NCI-H69 (cell line): ENCODE measurements at regions not wholly inside any gene's neighbourhood (a gene's known extent, or its start where the extent isn't known, plus 50 kb on each side); places are given as distances from the start of the nearest gene placed in this dataset.
A peak's percentile ranks its signal among the peaks of the same experiment; 100 is the strongest.
"Not testable (repeated sequence)": the region's sequence is repeated elsewhere in the genome, so short reads cannot be mapped to it uniquely, and the experiment has no call there.

Experiments
- DNase-seq: peaks from one replicate; lab custom pipeline; 2025; lab: John Stamatoyannopoulos, UW

DNA sequence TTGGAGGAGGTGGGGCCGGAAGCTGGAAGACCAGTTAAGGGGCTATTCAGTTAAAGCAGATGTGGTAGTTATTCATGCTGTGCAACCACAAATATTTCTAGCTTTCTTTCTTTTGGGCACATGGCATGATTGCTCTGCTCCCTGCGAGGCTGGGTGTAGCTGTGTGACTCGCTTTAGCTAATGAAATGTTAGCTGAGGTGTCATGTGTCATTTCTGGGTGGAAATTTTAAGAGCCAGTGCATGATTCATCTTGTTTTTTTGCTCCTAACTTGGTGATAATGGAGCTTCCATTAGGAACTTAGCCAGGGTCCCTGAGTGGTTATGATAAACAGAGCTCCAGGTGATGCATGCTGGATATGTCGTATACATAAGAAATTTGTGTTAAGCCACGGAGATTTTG is 300.6 kb downstream of the SATB1 start:
- peak; percentile 73 for DNase-seq

DNA sequence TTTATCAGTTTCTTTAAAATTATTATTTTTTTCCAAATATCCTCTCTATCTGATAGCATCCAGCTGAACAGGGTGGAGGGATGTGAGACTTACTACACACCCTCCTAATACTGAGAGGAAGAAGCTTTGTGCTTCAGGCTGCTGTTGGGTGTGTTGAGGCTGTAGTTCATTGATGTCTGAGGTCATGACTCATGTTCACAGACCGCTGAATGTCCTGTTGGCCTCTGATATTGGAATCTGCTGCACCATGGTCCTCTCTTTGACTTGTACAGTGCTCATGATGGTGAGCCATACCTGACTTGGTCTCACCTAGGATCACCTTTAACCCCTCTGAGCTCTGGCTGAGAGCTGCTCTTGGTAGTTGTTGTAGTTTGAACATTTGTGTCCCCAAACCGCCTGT is 302.9 kb downstream of the SATB1 start:
- DNase-seq, result no peak

GRCh38 chr3:18121020-18121419 is 304.1 kb downstream of the SATB1 start:
- no peak for DNase-seq

DNA sequence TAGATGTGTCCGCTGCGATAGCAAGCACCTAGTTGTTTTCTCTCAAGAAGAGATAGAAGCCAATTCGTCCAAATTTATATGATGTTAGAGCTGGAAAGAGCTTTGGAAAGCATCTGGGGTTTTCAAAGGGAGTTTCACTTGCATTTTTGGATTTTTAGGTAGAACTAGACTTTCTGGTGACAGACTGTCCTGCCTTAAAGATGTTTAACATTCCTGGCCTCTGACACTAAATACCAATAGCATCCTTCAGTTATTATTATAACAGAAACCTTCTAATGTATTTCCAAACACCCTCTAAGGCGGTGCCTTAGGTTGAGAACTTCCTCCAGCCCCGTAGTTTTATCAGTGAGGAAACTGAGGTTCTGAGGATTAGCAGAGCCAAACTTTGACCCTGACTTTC is 305.3 kb downstream of the SATB1 start:
- no peak for DNase-seq

GRCh38 chr3:18114894-18115293 is 310.2 kb downstream of the SATB1 start:
- peak; percentile 62 for DNase-seq

GRCh38 chr3:18113417-18113816 is 311.7 kb downstream of the SATB1 start:
- peak; percentile 5 for DNase-seq

- peak; percentile 49 for DNase-seq
Observed at GRCh38 chr3:18112674-18113375, 312.3 kb downstream of the SATB1 start.

GRCh38 chr3:18111796-18112232 is 313.3 kb downstream of the SATB1 start:
- DNase-seq, result peak; percentile 87

DNA sequence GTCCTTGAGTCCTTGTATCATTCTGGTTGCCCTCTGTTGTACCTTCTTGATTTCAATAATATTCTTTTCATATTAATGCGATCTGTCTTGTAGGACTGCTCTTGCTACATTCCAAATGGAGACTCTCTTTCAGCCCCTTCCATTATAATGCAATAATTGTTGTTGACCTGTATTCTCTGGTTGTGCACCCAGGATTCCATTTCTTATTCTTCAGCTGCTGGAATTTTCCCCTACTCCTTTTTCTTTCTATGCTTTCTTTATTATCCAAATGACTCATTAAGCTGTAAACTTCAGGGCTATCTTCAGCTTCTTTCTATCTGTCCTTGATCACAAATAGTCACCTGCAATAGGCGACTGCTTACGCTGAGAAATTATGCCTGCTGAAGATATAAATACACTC is 321.5 kb downstream of the SATB1 start:
- DNase-seq, result no peak

- DNase-seq, result no peak
Observed at GRCh38 chr3:18100121-18100520, 325.0 kb downstream of the SATB1 start.

DNA sequence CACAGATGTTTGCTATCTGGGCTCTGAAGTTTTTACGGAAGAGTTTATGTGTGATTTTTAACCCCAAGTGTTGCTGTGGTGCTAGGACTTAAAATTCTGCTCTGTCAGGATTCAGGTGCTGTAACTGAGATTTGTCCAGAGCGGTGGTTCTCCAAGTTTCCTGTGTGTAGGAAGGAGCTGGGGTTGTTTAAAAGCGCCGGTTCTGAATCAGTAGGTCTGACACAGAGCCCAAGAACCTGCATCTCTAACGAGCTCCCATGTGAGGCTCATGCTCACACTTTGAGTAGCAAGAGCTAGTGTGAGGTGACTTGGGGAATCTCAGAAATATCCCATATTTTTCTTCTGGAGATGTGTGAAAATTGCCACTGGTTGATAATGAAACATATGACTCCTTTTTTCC is 325.5 kb downstream of the SATB1 start:
- no peak for DNase-seq

DNA sequence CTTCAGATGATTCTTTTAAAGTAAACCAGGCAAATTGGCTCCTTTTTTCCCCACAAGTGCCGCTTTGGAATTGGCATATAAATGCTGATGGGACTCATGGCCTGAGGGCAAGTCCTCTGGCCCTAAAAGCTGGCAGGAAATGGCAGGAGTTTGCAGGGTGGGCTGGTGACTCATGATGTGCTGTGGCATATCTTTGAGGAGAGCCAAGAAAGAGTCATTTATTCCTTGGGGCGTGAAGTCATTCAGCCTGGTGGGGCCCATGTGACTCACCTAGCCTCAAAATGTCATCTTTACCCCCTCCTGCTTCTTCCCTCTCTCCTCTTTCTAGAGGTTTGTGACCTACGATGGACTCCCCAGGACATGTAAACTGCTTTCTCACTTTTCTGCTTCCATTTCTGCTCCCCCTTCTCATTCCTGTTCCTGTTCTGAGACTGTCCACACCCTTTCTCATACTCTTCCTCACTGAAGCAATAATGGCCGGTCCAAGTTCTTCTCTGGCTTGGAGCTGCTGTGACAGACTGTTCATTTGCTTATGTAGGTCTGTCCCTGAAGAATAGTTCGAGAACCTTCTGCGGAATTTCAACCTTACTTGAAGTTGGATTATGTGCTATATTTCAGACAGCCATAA is 326.1 kb downstream of the SATB1 start:
- DNase-seq, result peak; percentile 56

DNA sequence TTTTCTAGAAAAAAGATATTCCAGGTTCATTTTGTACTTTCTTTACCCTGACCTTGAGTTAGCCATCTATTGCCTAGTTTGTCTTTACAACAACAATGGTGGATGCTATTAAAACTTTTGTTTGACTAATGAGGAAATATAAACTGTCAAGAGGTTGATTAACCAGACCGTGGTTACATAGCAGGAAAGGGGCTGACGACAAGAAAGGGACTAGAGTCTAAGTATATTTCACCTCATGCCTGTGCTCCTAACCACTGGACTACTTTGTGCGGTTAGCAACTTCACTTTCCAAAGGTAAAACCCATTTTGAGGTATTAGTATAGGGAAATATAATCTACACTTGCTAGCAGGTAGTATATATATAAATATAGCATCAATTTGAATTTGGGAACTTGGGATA is 327.1 kb downstream of the SATB1 start:
- DNase-seq, result no peak

DNA sequence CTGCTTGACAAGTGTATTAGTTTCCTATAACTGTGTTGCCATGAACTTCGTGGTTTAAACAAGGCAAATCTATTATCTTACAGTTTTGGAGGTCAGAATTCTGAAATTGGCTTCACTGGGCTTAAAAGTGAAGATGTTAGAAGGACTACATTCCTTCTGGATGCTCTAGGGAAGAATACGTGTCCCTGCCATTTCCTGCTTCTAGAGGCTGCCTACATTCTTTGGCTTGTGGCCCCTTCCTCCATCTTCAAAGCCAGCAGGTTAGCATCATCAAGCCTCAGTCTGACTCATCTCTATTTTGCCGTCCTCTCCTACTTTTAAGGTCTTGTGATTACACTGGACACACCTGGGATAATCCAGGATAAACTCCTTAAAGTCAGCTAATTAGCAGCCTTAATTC is 327.7 kb downstream of the SATB1 start:
- DNase-seq, result no peak

DNA sequence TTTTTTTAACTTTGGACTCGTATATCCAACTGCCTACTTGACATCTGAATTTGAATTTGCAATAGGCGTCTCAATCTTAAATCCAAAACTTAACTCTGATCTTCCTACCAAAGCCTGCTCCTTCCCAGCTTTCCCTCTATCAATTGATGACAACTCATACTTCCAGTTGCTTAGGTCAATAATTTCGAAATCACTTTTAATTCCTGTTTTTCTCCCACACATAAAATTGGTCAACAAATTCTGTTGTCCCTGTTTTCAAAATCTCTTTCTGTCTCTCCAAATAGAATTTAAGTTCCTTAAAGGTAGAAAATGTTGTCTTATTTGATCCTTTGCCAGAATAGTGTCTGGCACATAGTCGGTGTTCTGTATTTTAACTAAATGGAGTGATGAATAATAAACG is 332.4 kb downstream of the SATB1 start:
- no peak for DNase-seq

DNA sequence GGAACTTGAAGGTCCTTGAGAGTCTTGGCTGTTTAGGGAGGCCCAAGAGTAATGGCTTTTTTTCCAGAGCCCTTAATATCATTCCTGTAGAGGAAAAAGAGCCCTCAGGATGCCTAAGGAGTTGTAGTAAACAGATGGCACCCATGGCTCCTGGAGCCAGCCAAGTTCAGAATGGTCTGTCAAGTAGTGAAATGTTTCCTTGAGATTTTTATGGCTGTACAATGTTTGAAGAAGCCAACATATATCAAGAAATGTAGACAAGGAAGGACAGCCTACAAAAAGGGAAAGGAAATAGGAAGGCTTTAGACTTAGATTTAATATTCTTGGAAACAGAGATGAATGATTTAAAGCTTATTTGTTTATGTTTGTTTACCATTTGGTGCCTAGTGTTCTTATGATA is 334.8 kb downstream of the SATB1 start:
- no peak for DNase-seq

DNA sequence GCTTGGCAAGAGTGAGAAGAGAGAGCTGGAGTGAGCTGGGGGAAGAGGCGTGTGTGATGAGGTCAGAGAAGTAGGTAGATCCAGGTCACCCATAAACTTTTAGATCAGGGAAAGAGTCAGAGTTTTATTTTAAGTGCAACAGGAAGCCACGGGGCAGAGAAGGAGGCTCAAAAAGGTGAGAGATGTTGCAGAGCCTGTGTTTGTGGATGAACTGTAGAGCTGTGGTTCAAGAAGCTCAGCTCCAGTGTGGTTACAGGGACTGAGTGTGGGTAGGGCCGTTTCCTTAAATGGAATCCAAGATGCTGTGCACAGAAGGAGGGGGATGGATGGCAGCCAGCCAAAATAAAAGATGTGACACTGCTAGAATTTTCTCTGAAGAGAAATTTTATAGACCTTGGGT is 337.2 kb downstream of the SATB1 start:
- peak; percentile 10 for DNase-seq

DNA sequence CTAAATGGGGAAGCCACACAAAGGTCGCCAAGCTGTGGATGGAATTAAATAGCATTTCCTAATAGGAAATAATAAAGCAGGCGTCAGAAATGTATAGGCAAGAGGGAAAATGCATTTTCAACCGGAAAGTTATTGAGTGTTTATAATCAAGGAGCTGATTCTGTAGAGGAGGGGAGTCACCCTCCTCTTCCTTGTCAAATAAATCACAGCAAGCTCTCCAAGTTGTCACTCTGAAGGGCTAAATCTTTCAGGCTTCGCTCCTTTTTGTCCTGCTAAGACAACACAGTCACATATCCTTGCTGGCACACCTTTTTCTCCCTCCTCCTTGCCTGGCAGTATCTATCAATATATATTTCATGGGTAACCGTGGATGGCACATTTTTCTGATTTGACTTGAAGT is 338.4 kb downstream of the SATB1 start:
- peak; percentile 7 for DNase-seq

GRCh38 chr3:18086078-18086477 is 339.1 kb downstream of the SATB1 start:
- DNase-seq, result peak; percentile 72

- peak; percentile 13 for DNase-seq
Observed at GRCh38 chr3:18085429-18085828, 339.7 kb downstream of the SATB1 start.

GRCh38 chr3:18083273-18083590 is 340.8 kb upstream of the TBC1D5 start:
- DNase-seq, result not testable (repeated sequence)

- DNase-seq, result no peak
Observed at GRCh38 chr3:18082551-18083272, 340.3 kb upstream of the TBC1D5 start.

- peak; percentile 61 for DNase-seq
Observed at GRCh38 chr3:18080198-18080689, 337.8 kb upstream of the TBC1D5 start.
